H9 (cell line): ENCODE measurements at regions not wholly inside any gene's neighbourhood (a gene's known extent, or its start where the extent isn't known, plus 50 kb on each side); places are given as distances from the start of the nearest gene placed in this dataset.
A peak's percentile ranks its signal among the peaks of the same experiment; 100 is the strongest.

ENCODE experiments used
- DNase-seq: peaks from one replicate; pipeline ENCODE4 v3.0.0-alpha.2; 2017
- H2AFZ ChIP-seq: one replicate; pipeline ENCODE4 v1.6.1; 2013; ENCODE audit warnings: mild to moderate bottlenecking, low read length, control low read depth, moderate library complexity
- H2AK5ac ChIP-seq: 2 replicates; pipeline ENCODE4 v1.6.1; 2013; ENCODE audit warnings: low read length, control low read depth, mixed read lengths; ENCODE audit not compliant: insufficient read length
- H2BK120ac ChIP-seq: one replicate; pipeline ENCODE4 v1.6.1; 2013; ENCODE audit warnings: low read depth, mild to moderate bottlenecking, low read length, control low read depth, inconsistent platforms; ENCODE audit not compliant: poor library complexity, severe bottlenecking
- H2BK12ac ChIP-seq: 2 replicates; pipeline ENCODE4 v1.6.1; 2013; ENCODE audit warnings: low read length, control low read depth, mixed read lengths, low read depth; ENCODE audit not compliant: insufficient read length
- H2BK15ac ChIP-seq: 2 replicates; pipeline ENCODE4 v1.6.1; 2013; ENCODE audit warnings: low read depth, low read length, control low read depth
- H2BK20ac ChIP-seq: one replicate; pipeline ENCODE4 v1.6.1; 2013; ENCODE audit warnings: low read depth, mild to moderate bottlenecking, low read length, control low read depth, inconsistent platforms; ENCODE audit not compliant: poor library complexity, severe bottlenecking
- H2BK5ac ChIP-seq: 2 replicates; pipeline ENCODE4 v1.6.1; 2013; ENCODE audit warnings: low read length, control low read depth, mixed read lengths; ENCODE audit not compliant: insufficient read length
- H3K14ac ChIP-seq: 2 replicates; pipeline ENCODE4 v1.6.1; 2013; ENCODE audit warnings: low read length, control low read depth; ENCODE audit not compliant: insufficient read depth
- H3K18ac ChIP-seq: 2 replicates; pipeline ENCODE4 v1.6.1; 2013; ENCODE audit warnings: low read depth, mild to moderate bottlenecking, mixed read lengths, low read length, control low read depth; ENCODE audit not compliant: insufficient read length
- H3K23ac ChIP-seq: 2 replicates; pipeline ENCODE4 v1.6.1; 2013; ENCODE audit warnings: low read length, control low read depth, mixed read lengths, low read depth; ENCODE audit not compliant: insufficient read length
- H3K23me2 ChIP-seq: 2 replicates; pipeline ENCODE4 v1.6.1; 2013; ENCODE audit warnings: low read depth, mild to moderate bottlenecking, mixed read lengths, low read length, control low read depth; ENCODE audit not compliant: insufficient read length, poor library complexity, severe bottlenecking
- H3K27ac ChIP-seq: 2 replicates; pipeline ENCODE4 v1.5.1; 2013; ENCODE audit warnings: low read length, control low read depth, mixed read lengths, low read depth; ENCODE audit not compliant: insufficient read length
- H3K27me3 ChIP-seq: 2 replicates; pipeline ENCODE4 v1.6.1; 2013; ENCODE audit warnings: low read length, control low read depth, inconsistent platforms; ENCODE audit not compliant: insufficient read depth
- H3K4ac ChIP-seq: 2 replicates; pipeline ENCODE4 v1.6.1; 2013; ENCODE audit warnings: low read depth, mild to moderate bottlenecking, control low read depth, inconsistent platforms, low read length, moderate library complexity
- H3K4me1 ChIP-seq: 2 replicates; pipeline ENCODE4 v1.6.1; 2013; ENCODE audit warnings: low read length, control low read depth, inconsistent platforms; ENCODE audit not compliant: insufficient read depth
- H3K4me2 ChIP-seq: 2 replicates; pipeline ENCODE4 v1.6.1; 2013; ENCODE audit warnings: low read length, control low read depth, mixed read lengths; ENCODE audit not compliant: insufficient read length, insufficient read depth
- H3K56ac ChIP-seq: 2 replicates; pipeline ENCODE4 v1.6.1; 2013; ENCODE audit warnings: low read depth, mild to moderate bottlenecking, mixed read lengths, low read length, control low read depth; ENCODE audit not compliant: insufficient read length
- H3K79me1 ChIP-seq: 2 replicates; pipeline ENCODE4 v1.6.1; 2013; ENCODE audit warnings: low read depth, mild to moderate bottlenecking, moderate library complexity, low read length, control low read depth, inconsistent platforms; ENCODE audit not compliant: insufficient read depth, poor library complexity, severe bottlenecking
- H3K79me2 ChIP-seq: 2 replicates; pipeline ENCODE4 v1.6.1; 2013; ENCODE audit warnings: low read length, control low read depth, inconsistent platforms; ENCODE audit not compliant: insufficient read depth
- H3K9ac ChIP-seq: 2 replicates; pipeline ENCODE4 v1.6.1; 2013; ENCODE audit warnings: low read length, control low read depth, mixed read lengths; ENCODE audit not compliant: insufficient read length; ENCODE audit errors: extremely low read depth
- H3K9me3 ChIP-seq: one replicate; pipeline ENCODE4 v1.6.1; 2013; ENCODE audit warnings: low read depth, low read length, inconsistent platforms; ENCODE audit not compliant: control insufficient read depth
- H3T11ph ChIP-seq: one replicate; pipeline ENCODE4 v1.6.1; 2013; ENCODE audit warnings: mild to moderate bottlenecking, low read length, control low read depth, inconsistent platforms
- H4K20me1 ChIP-seq: one replicate; pipeline ENCODE4 v1.6.1; 2013; ENCODE audit not compliant: control insufficient read depth, insufficient read length, insufficient read depth
- H4K5ac ChIP-seq: 2 replicates; pipeline ENCODE4 v1.6.1; 2013; ENCODE audit warnings: low read depth, mild to moderate bottlenecking, mixed read lengths, low read length, control low read depth; ENCODE audit not compliant: insufficient read length
- H4K8ac ChIP-seq: replicated peaks from 2 replicates; pipeline ENCODE4 v1.6.1; 2013; ENCODE audit warnings: low read length, control low read depth, mixed read lengths, low read depth; ENCODE audit not compliant: insufficient read length
- H4K91ac ChIP-seq: 2 replicates; pipeline ENCODE4 v1.6.1; 2013; ENCODE audit warnings: low read depth, mild to moderate bottlenecking, moderate library complexity, mixed read lengths, low read length, control low read depth; ENCODE audit not compliant: insufficient read length
- H3K27ac Mint-ChIP-seq, 3 experiments: 2 replicates in 2 of 3; 3 replicates in 1 of 3; pipeline ENCODE4 v1.8.0; 2020 to 2021; ENCODE audit warnings: mixed read lengths in 3 of 3, mild to moderate bottlenecking in 1 of 3, moderate library complexity in 1 of 3
- H3K27me3 Mint-ChIP-seq: 2 replicates; pipeline ENCODE4 v1.8.0; 2021; ENCODE audit warnings: low read depth, mild to moderate bottlenecking, moderate library complexity, mixed read lengths
- H3K36me3 Mint-ChIP-seq, 3 experiments: 2 replicates in 2 of 3; 3 replicates in 1 of 3; pipeline ENCODE4 v1.8.0; 2020 to 2021; ENCODE audit warnings: low read depth in 3 of 3, mixed read lengths in 3 of 3; ENCODE audit not compliant: insufficient read depth in 1 of 3
- H3K4me1 Mint-ChIP-seq, 2 experiments: 2 replicates each; pipeline ENCODE4 v1.8.0; 2020; ENCODE audit warnings: mixed read lengths in 2 of 2
- H3K4me3 Mint-ChIP-seq, 2 experiments: 2 replicates in 1 of 2; 3 replicates in 1 of 2; pipeline ENCODE4 v1.8.0; 2020 to 2021; ENCODE audit warnings: mild to moderate bottlenecking in 2 of 2, mixed read lengths in 2 of 2, moderate library complexity in 1 of 2
- H3K9me3 Mint-ChIP-seq, 2 experiments: 2 replicates in 1 of 2; 3 replicates in 1 of 2; pipeline ENCODE4 v1.8.0; 2020; ENCODE audit warnings: mild to moderate bottlenecking in 2 of 2, mixed read lengths in 2 of 2, moderate library complexity in 1 of 2
- WGBS: extraction: QIAGEN DNeasy Blood & Tissue Kit; methylation state at CpG from one replicate; pipeline ENCODE4 v1.1.7; 2013; ENCODE audit warnings: missing lambda C conversion rate, low lambda C conversion rate, mixed read lengths; ENCODE audit not compliant: insufficient read length; ENCODE audit errors: extremely low coverage; 5-methylcytosine and 5-hydroxymethylcytosine counted together
- TF ChIP-seq, protein P1 (sequence below): fragments of 200-600 bp; sonication (generic); conservative IDR thresholded peaks from 3 replicates; pipeline ENCODE4 v1.8.0; 2021; ENCODE audit warnings: antibody characterized with exemption, mild to moderate bottlenecking

DNA sequence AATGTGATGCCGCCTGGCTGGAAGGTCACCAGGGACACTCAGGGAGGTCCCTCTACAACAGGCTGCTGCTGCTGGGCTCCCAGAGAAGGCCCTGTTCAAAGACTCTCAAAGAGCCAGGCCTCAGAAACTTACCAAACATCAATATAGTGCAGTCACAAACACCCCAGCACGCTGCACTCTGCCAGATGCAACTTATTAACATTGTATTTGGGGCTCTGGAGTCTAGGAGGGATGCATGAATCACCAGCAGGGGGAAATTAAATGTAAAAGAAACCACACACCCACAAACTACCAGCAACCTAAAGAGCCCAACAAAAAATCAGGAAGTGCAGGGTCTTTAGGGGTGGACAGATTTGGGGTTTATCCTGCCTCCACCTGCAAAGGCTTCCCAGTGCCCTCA is 74.6 kb upstream of the SPATA12 start:
- Histone ChIP-seq H3K23ac (no peak overlapping the region), H3K56ac (no peak overlapping the region), H2BK15ac (no peak overlapping the region), H4K8ac (no peak overlapping the region), H3K18ac (no peak overlapping the region), H2BK5ac (no peak overlapping the region), H3K4ac (no peak overlapping the region), H3K79me1 (no peaks in the 10 kb centered on the region), H3K9me3 (no peaks in the 10 kb centered on the region), H4K20me1 (no peaks in the 10 kb centered on the region), H2AK5ac (no peak overlapping the region), H3K27ac (no peak overlapping the region), H4K5ac (no peak overlapping the region), H3K79me2 (no peaks in the 10 kb centered on the region), H3K23me2 (no peaks in the 10 kb centered on the region), H2BK12ac (no peak overlapping the region), H3K4me1 (no peaks in the 10 kb centered on the region; the same call in 1 of the 2 replicates), H2AFZ (no peak overlapping the region), H3K27me3 (no peaks in the 10 kb centered on the region), H3K14ac (0 out of 2 replicates have a peak overlapping the region, but pooled peaks have one; percentile 41), H4K91ac (no peak overlapping the region), H3K4me2 (no peak overlapping the region), H2BK120ac (no peak overlapping the region), H3K9ac (no peak overlapping the region), H2BK20ac (no peak overlapping the region), H3T11ph (no peak overlapping the region)
- Mint-ChIP-seq H3K4me1 (peaks cover 19 to 26% of the 10 kb centered on the region in 2 experiments), H3K4me3 (no peak overlapping the region), H3K27ac (peak overlapping the region in 2 of 3 experiments; percentile 49 to 74; a peak in 1 of 7 replicates), H3K36me3 (no peaks in the 10 kb centered on the region), H3K27me3 (peaks cover 2% of the 10 kb centered on the region; the same call in 1 of the 2 replicates), H3K9me3 (no peaks in the 10 kb centered on the region)
- WGBS: no CpG with 5 or more reads among the region's 2 CpGs
- TF ChIP-seq, protein P1, sequence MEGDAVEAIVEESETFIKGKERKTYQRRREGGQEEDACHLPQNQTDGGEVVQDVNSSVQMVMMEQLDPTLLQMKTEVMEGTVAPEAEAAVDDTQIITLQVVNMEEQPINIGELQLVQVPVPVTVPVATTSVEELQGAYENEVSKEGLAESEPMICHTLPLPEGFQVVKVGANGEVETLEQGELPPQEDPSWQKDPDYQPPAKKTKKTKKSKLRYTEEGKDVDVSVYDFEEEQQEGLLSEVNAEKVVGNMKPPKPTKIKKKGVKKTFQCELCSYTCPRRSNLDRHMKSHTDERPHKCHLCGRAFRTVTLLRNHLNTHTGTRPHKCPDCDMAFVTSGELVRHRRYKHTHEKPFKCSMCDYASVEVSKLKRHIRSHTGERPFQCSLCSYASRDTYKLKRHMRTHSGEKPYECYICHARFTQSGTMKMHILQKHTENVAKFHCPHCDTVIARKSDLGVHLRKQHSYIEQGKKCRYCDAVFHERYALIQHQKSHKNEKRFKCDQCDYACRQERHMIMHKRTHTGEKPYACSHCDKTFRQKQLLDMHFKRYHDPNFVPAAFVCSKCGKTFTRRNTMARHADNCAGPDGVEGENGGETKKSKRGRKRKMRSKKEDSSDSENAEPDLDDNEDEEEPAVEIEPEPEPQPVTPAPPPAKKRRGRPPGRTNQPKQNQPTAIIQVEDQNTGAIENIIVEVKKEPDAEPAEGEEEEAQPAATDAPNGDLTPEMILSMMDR: no peak
- DNase-seq: no peak
